Fibroblast of pulmonary artery (primary cell): ENCODE measurements at regions not wholly inside any gene's neighbourhood (a gene's known extent, or its start where the extent isn't known, plus 50 kb on each side); places are given as distances from the start of the nearest gene placed in this dataset.

Experiments used
- DNase-seq: peaks from one replicate; pipeline ENCODE4 v3.0.0-alpha.2; 2010; ENCODE audit warnings: low read depth
- H3K4me3 ChIP-seq: replicated peaks from 2 replicates; pipeline ENCODE4 v1.5.1; 2011; ENCODE audit warnings: low read depth, mild to moderate bottlenecking, control low read depth, low read length, moderate library complexity
- TF ChIP-seq, protein P1 (sequence below): IDR thresholded peaks from 2 replicates; pipeline ENCODE4 v1.5.1; 2011; ENCODE audit warnings: mild to moderate bottlenecking, control low read depth, low read length, inconsistent platforms; ENCODE audit errors: missing control alignments

DNA sequence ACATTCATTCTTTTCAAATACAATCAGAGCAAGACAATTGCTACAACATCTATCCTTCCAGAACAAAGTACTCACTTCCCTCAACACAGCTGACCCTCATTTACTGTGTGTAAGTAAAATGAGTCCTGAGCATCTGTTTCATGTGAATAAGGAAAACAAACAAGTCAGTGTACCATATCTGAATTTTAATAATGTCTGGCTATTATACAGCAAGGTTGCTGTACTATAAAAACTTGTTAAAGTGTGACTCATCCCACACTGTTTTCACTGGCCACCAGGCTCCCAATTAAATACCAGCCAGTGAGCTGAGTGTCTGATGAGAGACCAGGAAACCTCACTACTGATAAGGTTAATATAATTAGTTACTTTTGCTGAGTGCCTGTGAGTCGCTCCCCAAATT is 339.8 kb downstream of the AGTPBP1 start:
- no peak for DNase-seq
- H3K4me3 ChIP-seq: no peak overlapping the region
- TF ChIP-seq, protein P1, sequence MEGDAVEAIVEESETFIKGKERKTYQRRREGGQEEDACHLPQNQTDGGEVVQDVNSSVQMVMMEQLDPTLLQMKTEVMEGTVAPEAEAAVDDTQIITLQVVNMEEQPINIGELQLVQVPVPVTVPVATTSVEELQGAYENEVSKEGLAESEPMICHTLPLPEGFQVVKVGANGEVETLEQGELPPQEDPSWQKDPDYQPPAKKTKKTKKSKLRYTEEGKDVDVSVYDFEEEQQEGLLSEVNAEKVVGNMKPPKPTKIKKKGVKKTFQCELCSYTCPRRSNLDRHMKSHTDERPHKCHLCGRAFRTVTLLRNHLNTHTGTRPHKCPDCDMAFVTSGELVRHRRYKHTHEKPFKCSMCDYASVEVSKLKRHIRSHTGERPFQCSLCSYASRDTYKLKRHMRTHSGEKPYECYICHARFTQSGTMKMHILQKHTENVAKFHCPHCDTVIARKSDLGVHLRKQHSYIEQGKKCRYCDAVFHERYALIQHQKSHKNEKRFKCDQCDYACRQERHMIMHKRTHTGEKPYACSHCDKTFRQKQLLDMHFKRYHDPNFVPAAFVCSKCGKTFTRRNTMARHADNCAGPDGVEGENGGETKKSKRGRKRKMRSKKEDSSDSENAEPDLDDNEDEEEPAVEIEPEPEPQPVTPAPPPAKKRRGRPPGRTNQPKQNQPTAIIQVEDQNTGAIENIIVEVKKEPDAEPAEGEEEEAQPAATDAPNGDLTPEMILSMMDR: no peak

- no peak overlapping the region for H3K4me3 ChIP-seq
- no peak for DNase-seq
- TF ChIP-seq, protein P1: no peak
Measured at GRCh38 chr9:85397005-85397404, 344.7 kb downstream of the AGTPBP1 start.

GRCh38 chr9:85392260-85392659 is 349.5 kb downstream of the AGTPBP1 start:
- TF ChIP-seq, protein P1: no peak
- no peak for DNase-seq

DNA sequence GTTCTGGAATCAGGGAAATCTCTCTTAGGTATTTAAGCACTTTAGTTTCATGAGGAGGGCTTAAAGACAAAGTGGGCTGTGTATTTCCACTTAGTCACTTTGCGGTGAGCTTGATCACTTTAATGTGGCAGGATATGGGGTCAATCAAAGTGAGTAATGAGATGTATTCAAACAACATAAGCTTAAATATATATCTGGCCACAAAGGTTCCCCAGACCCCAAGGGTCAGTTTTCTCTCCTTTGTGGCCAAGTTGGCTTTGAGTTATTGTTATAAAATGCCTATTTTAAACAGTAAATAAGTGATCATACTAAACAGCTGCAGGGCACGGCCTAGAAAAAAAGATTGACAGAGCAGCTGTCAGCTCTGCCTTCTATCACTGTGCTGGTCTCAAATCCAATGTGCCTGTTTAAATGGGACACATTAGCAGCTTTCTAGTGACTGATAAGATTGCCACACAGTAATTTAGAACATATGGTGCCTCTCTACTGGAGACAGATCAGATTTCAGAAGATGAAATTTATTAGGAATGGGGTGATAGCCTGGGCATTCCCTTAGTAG is 363.9 kb downstream of the AGTPBP1 start:
- TF ChIP-seq, protein P1: no peak
- DNase-seq: no peak
- H3K4me3 ChIP-seq: no peak overlapping the region

More at GRCh38 chr9:85392260-85392659, 349.5 kb downstream of the AGTPBP1 start:
- no peak overlapping the region for H3K4me3 ChIP-seq

DNA sequence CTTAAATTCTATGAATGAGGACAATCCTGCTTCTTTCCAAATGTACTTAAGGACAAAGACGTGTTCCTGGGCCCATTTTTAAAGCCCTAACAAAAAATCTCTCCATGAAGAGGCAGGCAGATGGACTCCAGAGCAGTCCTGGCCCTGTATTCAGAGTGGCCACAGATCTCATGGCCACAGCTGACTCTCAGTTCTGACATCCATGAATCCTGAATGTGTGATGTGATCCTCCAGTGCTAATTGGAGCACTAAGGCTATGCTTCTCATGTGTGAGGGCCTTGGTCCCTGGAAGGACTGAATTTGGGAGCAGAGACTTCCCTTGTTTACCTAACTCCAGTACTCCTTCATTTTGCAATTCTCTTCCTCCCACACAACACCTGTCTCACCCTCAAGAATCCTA is 373.0 kb downstream of the AGTPBP1 start:
- TF ChIP-seq, protein P1: no peak
- H3K4me3 ChIP-seq: no peak overlapping the region
- DNase-seq: no peak

DNA sequence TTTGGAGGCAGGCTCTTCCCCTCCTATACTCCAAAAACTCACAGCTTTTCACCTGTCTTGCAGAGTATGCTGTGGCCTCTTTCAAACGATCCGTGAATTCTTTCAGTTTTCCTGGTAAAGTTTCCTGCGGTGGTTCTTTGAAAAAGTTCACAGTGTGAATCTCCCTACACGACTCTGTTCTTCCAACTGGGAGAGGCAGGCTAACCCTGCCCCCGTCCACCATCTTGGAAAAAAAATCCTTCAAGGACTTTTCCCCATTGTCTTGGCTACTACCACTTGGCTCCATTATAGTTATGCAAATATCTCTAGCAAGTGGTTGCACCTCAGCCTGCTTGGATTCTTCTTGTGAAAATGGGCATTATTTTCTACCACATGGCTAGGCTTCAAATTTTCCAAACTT is 382.6 kb downstream of the AGTPBP1 start:
- TF ChIP-seq, protein P1: no peak

DNA sequence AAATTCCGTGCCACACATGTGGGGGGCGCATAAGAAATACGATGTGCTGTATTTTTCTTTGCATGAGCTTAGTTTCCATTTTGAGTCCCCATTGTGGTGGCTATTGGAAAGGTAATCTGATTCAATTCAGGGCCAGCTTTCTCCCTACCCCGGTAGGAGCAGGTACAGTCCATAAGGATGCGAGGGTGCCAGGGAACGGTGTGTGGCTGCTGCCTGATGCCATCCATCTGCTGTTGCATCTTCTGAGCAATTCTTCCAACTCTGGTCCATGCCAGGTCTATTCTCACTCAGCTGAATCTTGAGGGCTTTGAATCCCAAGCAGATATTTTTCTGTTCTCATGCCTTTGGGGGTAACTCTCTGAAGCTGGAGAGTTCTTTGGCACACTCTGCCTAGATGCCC is 392.7 kb downstream of the AGTPBP1 start:
- TF ChIP-seq, protein P1: no peak
- DNase-seq: no peak

More for the DNA sequence above, 382.6 kb downstream of the AGTPBP1 start:
- DNase-seq: no peak
- no peak overlapping the region for H3K4me3 ChIP-seq

More for the DNA sequence above, 392.7 kb downstream of the AGTPBP1 start:
- H3K4me3 ChIP-seq: no peak overlapping the region
